ENCODE measurements at regions not wholly inside any gene's neighbourhood (a gene's known extent, or its start where the extent isn't known, plus 50 kb on each side); places are given as distances from the start of the nearest gene placed in this dataset.

DNA sequence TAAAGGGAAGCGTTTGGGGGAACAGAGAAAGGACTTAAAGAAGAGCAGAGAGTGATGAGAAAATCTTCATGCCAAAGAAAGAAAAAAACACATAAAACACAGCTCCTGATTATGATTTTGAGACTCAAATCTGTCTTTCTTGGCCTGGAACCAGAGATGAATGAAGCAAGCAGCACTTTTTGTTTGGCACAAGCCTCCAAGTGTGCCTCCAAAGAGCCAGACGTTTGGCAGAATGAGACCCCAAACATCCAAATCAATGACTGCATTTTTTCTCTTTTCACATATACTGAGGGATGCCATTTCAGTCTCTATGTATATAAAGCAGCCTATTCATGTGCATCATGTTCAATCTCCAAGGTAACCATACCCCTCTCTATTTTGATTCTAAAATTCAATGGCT, 424.2 kb downstream of the TUSC1 start:
- Mint-ChIP-seq H3K27me3 (no peaks in the 10 kb centered on the region), H3K27ac (no peak overlapping the region), H3K9me3 (peaks cover 3% of the 10 kb centered on the region), H3K4me3 (no peak overlapping the region), H3K4me1 (no peaks in the 10 kb centered on the region), H3K36me3 (ENCODE audit: low read depth) (no peaks in the 10 kb centered on the region)
- no peak for DNase-seq
- TF ChIP-seq, protein P1, sequence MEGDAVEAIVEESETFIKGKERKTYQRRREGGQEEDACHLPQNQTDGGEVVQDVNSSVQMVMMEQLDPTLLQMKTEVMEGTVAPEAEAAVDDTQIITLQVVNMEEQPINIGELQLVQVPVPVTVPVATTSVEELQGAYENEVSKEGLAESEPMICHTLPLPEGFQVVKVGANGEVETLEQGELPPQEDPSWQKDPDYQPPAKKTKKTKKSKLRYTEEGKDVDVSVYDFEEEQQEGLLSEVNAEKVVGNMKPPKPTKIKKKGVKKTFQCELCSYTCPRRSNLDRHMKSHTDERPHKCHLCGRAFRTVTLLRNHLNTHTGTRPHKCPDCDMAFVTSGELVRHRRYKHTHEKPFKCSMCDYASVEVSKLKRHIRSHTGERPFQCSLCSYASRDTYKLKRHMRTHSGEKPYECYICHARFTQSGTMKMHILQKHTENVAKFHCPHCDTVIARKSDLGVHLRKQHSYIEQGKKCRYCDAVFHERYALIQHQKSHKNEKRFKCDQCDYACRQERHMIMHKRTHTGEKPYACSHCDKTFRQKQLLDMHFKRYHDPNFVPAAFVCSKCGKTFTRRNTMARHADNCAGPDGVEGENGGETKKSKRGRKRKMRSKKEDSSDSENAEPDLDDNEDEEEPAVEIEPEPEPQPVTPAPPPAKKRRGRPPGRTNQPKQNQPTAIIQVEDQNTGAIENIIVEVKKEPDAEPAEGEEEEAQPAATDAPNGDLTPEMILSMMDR (IDR thresholded peaks at IDR 0.05) = no peak
- CTCF ChIA-PET = no interaction called here
- intact Hi-C loops (cut with micrococcal nuclease) = no loop called here
- POLR2A ChIA-PET = no interaction called here
- ATAC-seq (ENCODE audit: low read depth) = no peak

DNA sequence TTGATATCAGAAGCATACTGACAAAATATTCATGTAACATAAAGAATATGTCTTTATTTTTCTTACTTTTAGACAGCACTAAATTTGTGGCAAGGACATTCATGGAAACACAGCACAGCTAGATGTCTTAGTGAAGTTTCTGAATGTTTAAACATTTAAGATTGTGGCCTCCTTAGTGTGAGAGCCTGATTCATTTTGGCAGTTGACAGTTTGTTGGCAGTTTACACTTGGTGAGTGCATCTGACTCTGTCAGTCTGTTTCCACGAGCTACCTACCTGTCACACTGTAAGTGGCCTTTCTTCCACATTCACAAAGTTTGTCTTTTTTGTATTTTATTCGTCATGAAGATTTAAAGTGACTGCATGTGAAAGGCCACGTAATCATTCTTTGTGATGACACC, 436.8 kb downstream of the TUSC1 start:
- intact Hi-C loops (cut with micrococcal nuclease) = no loop called here
- POLR2A ChIA-PET = no interaction called here
- Mint-ChIP-seq H3K4me1 (no peaks in the 10 kb centered on the region), H3K9me3 (peaks cover 12% of the 10 kb centered on the region), H3K27me3 (no peaks in the 10 kb centered on the region), H3K36me3 (ENCODE audit: low read depth) (no peaks in the 10 kb centered on the region), H3K27ac (no peak overlapping the region), H3K4me3 (no peak overlapping the region)
- CTCF ChIA-PET = no interaction called here
- TF ChIP-seq, protein P1 (IDR thresholded peaks at IDR 0.05) = no peak
- ATAC-seq (ENCODE audit: low read depth) = no peak
- no peak for DNase-seq

DNA sequence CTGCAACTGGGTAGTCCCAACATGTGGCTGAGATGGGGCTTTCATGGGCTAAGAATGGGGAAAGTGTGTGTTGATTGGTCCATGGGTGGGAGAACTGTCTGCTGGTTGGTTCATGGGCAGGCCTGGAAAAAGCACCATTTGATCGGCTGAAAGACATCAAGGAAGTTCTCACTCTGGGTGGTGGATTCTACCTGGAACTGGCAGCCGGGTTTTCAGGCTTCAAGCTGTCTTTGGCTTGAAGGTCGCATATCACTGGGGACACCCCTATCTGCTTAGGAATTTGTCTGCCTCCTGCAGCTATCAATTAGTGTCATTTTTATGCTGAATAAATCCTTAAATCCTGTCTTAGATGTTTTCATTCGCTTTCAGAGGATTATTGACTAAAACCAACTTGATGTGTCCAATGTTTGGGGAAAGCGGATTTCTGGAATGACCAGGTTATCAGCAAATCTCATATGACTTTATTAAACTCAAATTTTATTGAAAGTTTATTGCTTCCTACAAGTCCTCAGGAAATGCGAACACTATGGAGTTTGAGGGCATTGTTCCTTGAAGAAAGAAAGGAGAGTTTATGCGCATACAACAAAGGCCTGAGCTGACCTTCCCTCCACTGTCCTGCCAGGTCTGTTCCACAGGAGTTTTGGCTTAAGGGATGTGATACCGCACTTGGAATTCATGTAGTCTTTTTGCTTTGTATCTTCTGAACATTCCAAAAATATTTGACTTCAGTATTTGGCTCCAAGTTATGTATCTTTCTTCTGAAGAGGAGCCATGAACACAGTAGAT, 451.1 kb downstream of the TUSC1 start:
- ATAC-seq (ENCODE audit: low read depth) (no peak), DNase-seq (no peak)
- peaks cover 12% of the 10 kb centered on the region for H3K9me3 Mint-ChIP-seq
- no peaks in the 10 kb centered on the region for H3K4me1 Mint-ChIP-seq
- intact Hi-C loops (cut with micrococcal nuclease) = no loop called here
- no peaks in the 10 kb centered on the region for H3K27me3 Mint-ChIP-seq
- CTCF ChIA-PET = no interaction called here
- POLR2A ChIA-PET = no interaction called here
- no peaks in the 10 kb centered on the region for H3K36me3 Mint-ChIP-seq (ENCODE audit: low read depth)
- TF ChIP-seq, protein P1 (IDR thresholded peaks at IDR 0.05) = no peak
- no peak overlapping the region for H3K27ac Mint-ChIP-seq
- H3K4me3 Mint-ChIP-seq = no peak overlapping the region

DNA sequence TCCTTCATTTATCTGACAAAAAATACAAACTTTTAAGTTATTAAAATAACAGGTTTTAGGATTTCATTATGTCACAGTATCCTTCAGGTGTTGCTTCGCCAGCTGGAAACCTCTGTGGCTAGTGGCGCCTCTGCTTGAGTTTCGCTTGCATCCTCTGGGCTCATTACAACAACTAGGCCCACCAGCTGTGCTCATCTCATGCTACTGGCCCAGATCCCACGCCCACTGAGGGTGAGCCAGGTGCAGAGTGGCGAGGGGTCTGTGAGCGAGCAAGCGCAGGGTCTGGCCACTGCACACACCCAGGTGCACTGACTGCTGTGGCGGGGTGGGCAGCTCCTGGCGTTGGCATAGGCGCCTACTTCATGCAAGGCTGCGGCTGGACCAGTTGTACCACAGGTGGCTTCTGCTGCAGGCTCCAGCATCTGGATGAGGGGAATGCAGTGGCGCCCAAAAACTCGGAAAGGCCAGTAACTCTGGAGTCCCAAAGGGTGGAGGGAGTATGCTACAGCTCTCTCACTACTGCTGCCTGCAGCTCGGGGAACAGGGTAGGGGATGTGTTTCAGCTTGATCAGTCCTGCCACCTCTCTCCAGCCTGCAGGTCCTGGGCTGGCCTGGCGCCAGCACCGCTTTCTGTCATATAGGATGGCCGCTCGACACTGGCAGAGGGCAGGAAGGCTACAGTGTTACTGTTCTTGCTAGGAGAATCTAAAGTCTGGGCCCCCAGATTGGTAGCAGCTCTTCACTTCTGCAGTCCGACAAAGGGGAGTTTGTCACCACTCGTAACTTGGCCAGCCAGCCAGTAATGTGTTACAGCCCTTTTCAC, 452.1 kb downstream of the TUSC1 start:
- no peak for ATAC-seq (ENCODE audit: low read depth)
- ChIA-PET POLR2A (no interaction called here), CTCF (no interaction called here)
- intact Hi-C loops (cut with micrococcal nuclease) = no loop called here
- DNase-seq = no peak
- H3K36me3 Mint-ChIP-seq (ENCODE audit: low read depth) = no peaks in the 10 kb centered on the region
- no peaks in the 10 kb centered on the region for H3K27me3 Mint-ChIP-seq
- H3K27ac Mint-ChIP-seq = no peak overlapping the region
- no peaks in the 10 kb centered on the region for H3K4me1 Mint-ChIP-seq
- no peak overlapping the region for H3K4me3 Mint-ChIP-seq
- TF ChIP-seq, protein P1 (IDR thresholded peaks at IDR 0.05) = no peak
- peaks cover 11% of the 10 kb centered on the region for H3K9me3 Mint-ChIP-seq

DNA sequence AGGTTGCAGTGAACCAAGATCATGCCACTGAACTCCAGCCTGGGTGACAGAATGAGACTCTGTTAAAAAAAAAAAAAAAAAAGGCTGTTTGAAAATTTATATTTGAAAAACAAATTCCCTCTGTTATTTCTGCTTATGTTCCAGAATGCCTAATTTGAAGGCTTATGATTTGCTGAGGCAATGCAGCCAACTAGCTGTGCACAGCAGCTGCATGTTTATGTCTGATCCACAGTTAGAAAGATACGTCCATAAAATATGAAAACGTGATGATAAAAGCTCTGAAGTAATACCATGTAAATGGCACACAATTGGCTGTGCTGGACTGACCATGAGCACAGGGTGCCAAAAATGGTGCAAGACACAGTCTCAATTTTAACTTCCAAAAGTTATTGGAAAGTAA, 453.2 kb downstream of the TUSC1 start:
- peaks cover 3% of the 10 kb centered on the region for H3K9me3 Mint-ChIP-seq
- ChIA-PET POLR2A (no interaction called here), CTCF (no interaction called here)
- no peak for ATAC-seq (ENCODE audit: low read depth)
- intact Hi-C loops (cut with micrococcal nuclease) = no loop called here
- H3K27me3 Mint-ChIP-seq = no peaks in the 10 kb centered on the region
- no peak overlapping the region for H3K27ac Mint-ChIP-seq
- no peaks in the 10 kb centered on the region for H3K36me3 Mint-ChIP-seq (ENCODE audit: low read depth)
- H3K4me1 Mint-ChIP-seq = no peaks in the 10 kb centered on the region
- H3K4me3 Mint-ChIP-seq = no peak overlapping the region
- no peak for DNase-seq
- TF ChIP-seq, protein P1 (IDR thresholded peaks at IDR 0.05) = no peak

Data from activated B cell treated with CpG ODN at 0.5 μM for 24 hours (primary cell).